Inflammatory macrophage treated with lipopolysaccharide for 1 hour (primary cell): ENCODE measurements at regions not wholly inside any gene's neighbourhood (a gene's known extent, or its start where the extent isn't known, plus 50 kb on each side); places are given as distances from the start of the nearest gene placed in this dataset.

ENCODE experiments used
- DNase-seq, 2 donors: peaks; one replicate each; pipeline ENCODE4 v3.0.0-alpha.2; 2020 to 2022

DNA sequence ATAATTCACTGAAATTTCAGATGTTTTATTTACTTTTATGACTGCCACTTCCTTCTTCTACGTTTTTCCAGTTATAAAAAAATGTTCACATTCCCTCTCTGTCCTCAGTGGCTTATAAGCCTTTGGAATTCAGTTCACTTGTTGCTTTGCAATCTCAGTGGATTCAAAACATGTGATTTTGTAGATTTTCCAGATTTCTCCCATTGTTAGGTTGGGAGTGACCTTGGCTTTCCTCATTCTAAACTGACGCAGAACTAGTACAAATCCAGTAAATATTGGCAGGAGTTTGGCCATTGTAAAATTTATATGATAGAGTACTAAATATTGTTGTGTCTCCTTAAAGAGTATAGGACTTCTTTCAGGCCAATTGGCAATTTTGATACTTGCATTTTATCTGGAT is 812.3 kb upstream of the ROBO1 start:
- no peak for DNase-seq

DNA sequence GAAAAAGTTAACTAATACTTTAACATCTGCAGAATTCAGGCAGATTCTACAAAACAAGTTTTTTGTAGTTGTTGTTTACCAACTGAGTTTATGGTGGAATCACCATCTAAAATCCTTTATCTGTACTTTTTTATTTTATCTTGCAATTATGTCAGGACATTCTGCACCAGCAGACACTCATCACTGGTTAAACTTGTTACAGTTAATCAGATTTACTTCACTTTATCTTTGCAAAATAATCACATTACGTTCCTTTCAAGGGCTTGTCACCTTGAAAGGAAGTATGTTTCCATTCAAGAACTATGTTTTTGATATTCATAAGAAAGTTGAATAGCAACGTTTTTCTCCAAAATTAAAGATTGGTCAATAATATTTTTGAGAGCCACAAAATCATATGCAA is 796.6 kb upstream of the ROBO1 start:
- no peak for DNase-seq

DNA sequence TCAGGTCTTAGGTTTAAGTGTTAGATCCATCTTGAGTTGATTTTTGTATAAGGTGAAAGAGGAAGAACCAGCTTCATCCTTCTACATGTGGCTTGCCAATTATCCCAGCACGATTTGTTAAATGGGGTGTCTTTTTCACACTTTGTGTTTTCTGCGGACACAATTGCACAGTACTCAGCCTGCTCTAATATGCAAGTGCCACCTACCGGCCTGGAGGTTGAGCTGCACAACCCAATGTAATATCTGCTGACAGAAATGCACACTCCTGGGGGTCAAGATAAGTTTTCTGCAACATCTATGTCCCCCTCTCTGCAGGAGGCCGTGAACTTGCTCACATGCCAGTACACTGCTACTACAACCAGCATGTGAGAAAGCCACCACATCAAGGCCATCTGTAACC is 791.9 kb upstream of the ROBO1 start:
- no peak for DNase-seq

- no peak for DNase-seq
Measured at GRCh38 chr3:80556763-80557162, 789.0 kb upstream of the ROBO1 start.

DNA sequence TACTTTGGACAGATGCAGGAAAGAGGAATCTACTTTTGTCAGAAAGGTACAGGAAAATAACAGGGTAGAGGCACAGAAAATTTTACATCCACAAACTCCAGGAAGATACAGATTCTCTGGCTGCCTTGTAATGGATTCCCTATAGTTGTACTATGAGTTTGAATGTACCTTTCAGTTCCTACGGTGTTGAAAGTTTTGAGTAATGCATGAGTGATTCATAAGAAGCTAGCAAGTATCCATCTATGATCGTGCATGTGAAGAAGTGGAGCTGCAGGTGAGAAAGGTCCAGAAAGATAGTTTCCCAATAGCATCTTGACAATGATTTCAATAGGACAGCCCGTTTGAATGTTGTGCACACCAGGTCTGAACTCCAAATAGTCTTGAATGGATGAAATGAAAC is 786.5 kb upstream of the ROBO1 start:
- DNase-seq: no peak

DNA sequence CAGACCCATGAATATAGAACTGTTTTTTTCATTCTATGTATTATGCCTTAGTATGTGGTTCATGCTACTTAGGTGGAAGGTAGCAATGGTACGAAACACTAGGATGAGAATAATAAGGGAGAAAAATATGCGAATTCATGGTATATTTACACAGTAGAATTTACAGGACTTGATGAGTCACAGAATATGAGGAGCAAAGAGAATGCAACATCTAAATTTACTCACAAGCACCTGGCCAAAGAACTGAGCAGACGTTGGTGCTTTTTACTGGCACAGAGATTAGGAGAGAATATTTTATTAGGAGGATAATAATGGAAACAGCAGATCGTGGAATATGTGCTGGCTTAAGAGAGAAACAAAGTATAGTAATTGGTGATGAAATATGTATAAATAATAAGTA is 785.4 kb upstream of the ROBO1 start:
- DNase-seq: no peak

- no peak for DNase-seq
Measured at GRCh38 chr3:80550174-80550573, 782.4 kb upstream of the ROBO1 start.

- DNase-seq: no peak
Measured at GRCh38 chr3:80549173-80549572, 781.4 kb upstream of the ROBO1 start.

- no peak for DNase-seq
Measured at GRCh38 chr3:80543154-80543553, 775.4 kb upstream of the ROBO1 start.

DNA sequence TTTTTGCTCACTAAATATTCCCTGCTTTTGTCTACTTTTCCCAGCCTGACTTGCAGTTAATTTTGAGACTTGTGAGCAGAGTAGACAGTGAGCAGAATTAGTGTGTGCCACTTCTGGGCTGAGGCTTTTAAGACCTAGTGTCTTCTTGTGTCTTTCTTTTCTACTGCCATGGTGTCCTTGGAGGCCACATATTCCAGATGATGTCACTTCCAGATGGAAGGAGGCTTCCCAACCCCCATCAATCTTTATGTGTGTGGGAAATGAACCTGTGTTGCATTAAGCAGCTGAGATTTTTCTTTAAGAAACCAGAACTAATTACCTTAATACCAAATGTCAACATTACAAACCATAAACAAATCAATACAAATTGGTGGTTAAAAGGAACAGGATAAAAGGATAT is 774.7 kb upstream of the ROBO1 start:
- DNase-seq: no peak

DNA sequence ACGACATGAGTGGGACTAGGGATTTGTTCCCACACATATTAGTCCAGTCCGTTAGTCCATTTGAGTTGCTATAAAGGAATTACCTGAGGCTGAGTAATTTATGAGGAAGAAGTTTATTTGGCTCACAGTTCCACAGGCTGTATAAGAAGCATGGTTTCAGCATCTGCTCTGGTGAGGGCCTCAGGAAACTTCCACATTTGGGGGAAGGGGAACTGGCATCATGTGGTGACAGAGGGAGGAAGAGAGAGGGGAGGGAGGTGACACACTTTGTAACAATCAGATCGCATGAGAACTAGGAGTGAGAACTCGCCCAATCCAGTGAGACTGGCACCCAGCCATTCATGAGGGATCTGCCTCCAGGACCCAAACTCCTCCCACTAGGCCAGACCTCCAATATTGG is 769.9 kb upstream of the ROBO1 start:
- DNase-seq: no peak

GRCh38 chr3:80535286-80535685 is 767.5 kb upstream of the ROBO1 start:
- no peak for DNase-seq

- DNase-seq: no peak
Measured at GRCh38 chr3:80533553-80533952, 765.8 kb upstream of the ROBO1 start.

GRCh38 chr3:80526153-80526552 is 758.4 kb upstream of the ROBO1 start:
- DNase-seq: no peak

- no peak for DNase-seq
Measured at GRCh38 chr3:80521081-80521480, 753.3 kb upstream of the ROBO1 start.

DNA sequence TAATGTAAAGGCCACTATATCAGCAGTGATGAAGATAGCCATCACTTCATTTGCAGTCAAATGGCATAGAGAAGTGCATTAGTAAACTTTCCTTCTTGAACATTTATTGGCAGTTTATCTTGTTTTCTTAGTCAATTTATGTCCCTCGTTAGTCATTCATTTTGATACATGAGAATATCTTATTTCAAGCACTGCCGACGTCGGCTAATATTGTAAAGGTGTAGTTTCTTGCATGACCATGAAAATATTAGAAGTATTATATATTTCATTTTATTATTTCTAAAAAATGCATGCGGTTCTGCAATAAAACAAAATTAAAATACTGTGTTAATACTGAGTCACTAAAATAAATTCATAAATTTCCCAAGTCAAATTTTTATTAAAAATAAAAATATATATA is 751.6 kb upstream of the ROBO1 start:
- no peak for DNase-seq

GRCh38 chr3:80496452-80496851 is 728.7 kb upstream of the ROBO1 start:
- no peak for DNase-seq

- no peak for DNase-seq
Measured at GRCh38 chr3:80492162-80492561, 724.4 kb upstream of the ROBO1 start.

DNA sequence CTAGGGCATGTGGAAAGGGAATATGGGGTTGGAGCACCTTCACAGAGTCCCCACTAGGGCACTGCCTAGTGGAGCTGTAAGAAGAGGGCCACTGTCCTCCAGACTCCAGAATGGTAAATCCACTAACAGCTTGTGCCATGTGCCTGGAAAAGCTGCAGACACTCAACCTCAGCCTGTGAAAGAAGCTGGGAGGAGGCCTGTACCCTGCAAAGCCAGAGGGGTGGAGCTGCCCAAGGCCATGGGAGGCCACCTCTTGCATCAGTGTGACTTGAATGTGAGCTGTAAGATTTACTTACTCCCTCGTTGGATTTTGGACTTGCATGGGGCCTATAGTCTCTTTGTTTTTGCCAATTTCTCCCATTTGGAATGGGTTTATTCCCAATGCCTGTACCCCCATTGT is 705.2 kb upstream of the ROBO1 start:
- no peak for DNase-seq

- DNase-seq: no peak
Measured at GRCh38 chr3:80472459-80472858, 704.7 kb upstream of the ROBO1 start.

GRCh38 chr3:80470433-80470832 is 702.6 kb upstream of the ROBO1 start:
- no peak for DNase-seq

DNA sequence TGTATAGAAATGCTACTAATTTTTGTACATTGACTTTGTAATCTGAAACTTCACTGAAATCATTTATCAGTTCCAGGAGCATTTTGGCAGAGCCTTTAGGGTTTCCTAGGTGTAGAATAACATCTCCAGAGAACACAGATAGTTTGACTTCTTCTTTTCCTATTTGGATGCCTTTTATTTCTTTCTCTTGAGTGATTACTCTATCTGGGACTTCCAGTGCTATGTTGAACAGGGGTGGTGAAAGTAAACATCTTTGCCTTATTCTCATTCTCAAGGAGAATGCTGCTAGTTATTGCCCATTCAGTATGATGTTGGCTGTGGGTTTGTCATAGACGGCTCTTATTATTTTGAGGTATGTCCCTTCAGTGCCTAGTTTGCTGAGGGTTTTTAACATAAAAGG is 697.9 kb upstream of the ROBO1 start:
- no peak for DNase-seq

DNA sequence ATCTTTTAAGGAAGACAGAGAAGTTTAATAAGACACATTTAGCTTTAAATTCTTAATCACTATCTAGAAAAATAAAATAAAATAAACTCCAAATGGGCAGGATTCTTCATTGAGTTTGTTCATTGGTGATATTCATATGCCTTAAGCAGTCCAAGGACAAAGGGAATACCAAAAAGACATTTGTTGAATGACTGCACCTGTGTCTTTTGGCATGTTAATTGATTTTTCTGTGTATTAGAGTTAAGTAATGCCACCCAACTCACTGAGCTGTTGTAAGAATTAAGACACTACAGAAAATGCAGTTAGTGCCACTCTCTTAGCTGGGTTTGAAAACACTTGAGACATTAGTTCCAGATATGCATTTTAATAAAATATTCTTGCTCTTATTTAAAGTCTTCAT is 683.6 kb upstream of the ROBO1 start:
- no peak for DNase-seq

DNA sequence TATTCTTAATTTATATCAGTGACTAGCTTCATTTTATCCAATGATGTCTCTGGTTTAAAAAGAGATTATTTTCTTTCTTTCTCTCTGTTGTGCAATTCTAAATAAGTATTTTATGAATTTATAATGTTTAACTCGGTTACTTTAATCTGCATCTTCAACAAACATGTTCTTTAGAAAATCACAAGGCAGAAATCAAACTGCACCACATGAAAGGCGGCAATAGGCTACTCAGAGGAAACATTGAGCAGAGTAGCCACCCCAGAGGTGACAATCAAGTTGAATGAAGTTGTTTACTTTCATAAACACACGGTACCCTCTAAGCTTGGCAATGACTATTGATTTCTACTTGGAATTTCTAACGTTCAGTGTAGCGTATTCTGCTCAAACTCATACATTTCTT is 677.8 kb upstream of the ROBO1 start:
- no peak for DNase-seq

GRCh38 chr3:80445053-80445452 is 677.3 kb upstream of the ROBO1 start:
- no peak for DNase-seq

GRCh38 chr3:80439490-80439889 is 671.7 kb upstream of the ROBO1 start:
- DNase-seq: no peak
